ENCODE measurements at regions not wholly inside any gene's neighbourhood (a gene's known extent, or its start where the extent isn't known, plus 50 kb on each side); places are given as distances from the start of the nearest gene placed in this dataset.

- no peak for TF ChIP-seq CTCF (IDR thresholded peaks at IDR 0.05)
- TF ChIP-seq POLR2A (IDR thresholded peaks at IDR 0.05; ENCODE audit: low read depth) = no peak
- TF ChIP-seq POLR2AphosphoS5 (IDR thresholded peaks at IDR 0.05) = no peak
Measured at GRCh38 chr12:126773012-126773411, 1494.0 kb upstream of the TMEM132C start.
